SU-DHL-6 (cell line): ENCODE measurements at regions not wholly inside any gene's neighbourhood (a gene's known extent, or its start where the extent isn't known, plus 50 kb on each side); places are given as distances from the start of the nearest gene placed in this dataset.

Experiments
- H2AFZ ChIP-seq: fragments of 200-600 bp; sonication (generic); 2 replicates; pipeline ENCODE4 v1.6.1; 2014; ENCODE audit warnings: low read depth, mild to moderate bottlenecking, moderate library complexity, mixed read lengths, antibody characterized with exemption, low read length; ENCODE audit not compliant: severe bottlenecking
- H3F3A ChIP-seq: fragments of 200-600 bp; shearing (Covaris generic); 2 replicates; pipeline ENCODE4 v1.6.0; 2016; ENCODE audit warnings: antibody characterized with exemption, mild to moderate bottlenecking; ENCODE audit not compliant: insufficient read depth
- H3K27ac ChIP-seq: fragments of 200-600 bp; sonication (generic); 2 replicates; pipeline ENCODE4 v1.5.1; 2016; ENCODE audit warnings: low read depth, mild to moderate bottlenecking, low read length, moderate library complexity, mixed read lengths
- H3K27me3 ChIP-seq: fragments of 200-600 bp; sonication (generic), shearing (Covaris generic); 2 replicates; pipeline ENCODE4 v1.6.0; 2014; ENCODE audit warnings: mild to moderate bottlenecking, low read length
- H3K36me3 ChIP-seq: fragments of 200-600 bp; sonication (generic); 2 replicates; pipeline ENCODE4 v1.6.1; 2014; ENCODE audit warnings: mild to moderate bottlenecking, low read length, mixed read lengths
- H3K4me2 ChIP-seq: fragments of 300-600, 200-600 bp; shearing (Covaris generic), sonication (generic); 2 replicates; pipeline ENCODE4 v1.6.0; 2014; ENCODE audit warnings: low read length, low read depth, mild to moderate bottlenecking; ENCODE audit not compliant: poor library complexity, severe bottlenecking
- H3K4me3 ChIP-seq: fragments of 200-600 bp; sonication (generic); 2 replicates; pipeline ENCODE4 v1.5.1; 2014; ENCODE audit warnings: antibody characterized with exemption, low read length, mild to moderate bottlenecking, mixed read lengths; ENCODE audit not compliant: insufficient read depth, poor library complexity, severe bottlenecking
- H3K79me2 ChIP-seq: fragments of 200-600 bp; sonication (generic); 2 replicates; pipeline ENCODE4 v1.6.1; 2014; ENCODE audit warnings: mild to moderate bottlenecking, low read length, moderate library complexity; ENCODE audit not compliant: insufficient read depth
- H3K9ac ChIP-seq: fragments of 200-600 bp; sonication (generic); 2 replicates; pipeline ENCODE4 v1.7.0; 2014; ENCODE audit warnings: mild to moderate bottlenecking, low read length
- H3K9me2 ChIP-seq: fragments of 200-600 bp; sonication (generic); replicated peaks from 2 replicates; pipeline ENCODE4 v1.6.1; 2014; ENCODE audit warnings: low read length; ENCODE audit not compliant: insufficient read depth
- H3K9me3 ChIP-seq: fragments of 200-600 bp; sonication (generic); 2 replicates; pipeline ENCODE4 v1.6.1; 2014; ENCODE audit warnings: low read length, mixed read lengths; ENCODE audit not compliant: insufficient read depth
- H4K20me1 ChIP-seq: fragments of 200-600 bp; sonication (generic); 2 replicates; pipeline ENCODE4 v1.6.1; 2014; ENCODE audit warnings: low read depth, mild to moderate bottlenecking, antibody characterized with exemption, low read length, moderate library complexity, mixed read lengths
- EZH2phosphoT487 ChIP-seq: fragments of 200-600 bp; sonication (generic), shearing (Covaris generic); conservative IDR thresholded peaks from 2 replicates; pipeline ENCODE4 v1.6.1; 2018; ENCODE audit warnings: mild to moderate bottlenecking, antibody characterized with exemption, low read length, moderate library complexity, mixed read lengths
- TF ChIP-seq, protein P1 (sequence below): fragments of 200-600 bp; sonication (generic); IDR thresholded peaks from one replicate; pipeline ENCODE4 v1.5.1; 2017; ENCODE audit warnings: antibody characterized with exemption, mild to moderate bottlenecking, low read length, moderate library complexity; ENCODE audit not compliant: insufficient read depth, poor library complexity, severe bottlenecking

DNA sequence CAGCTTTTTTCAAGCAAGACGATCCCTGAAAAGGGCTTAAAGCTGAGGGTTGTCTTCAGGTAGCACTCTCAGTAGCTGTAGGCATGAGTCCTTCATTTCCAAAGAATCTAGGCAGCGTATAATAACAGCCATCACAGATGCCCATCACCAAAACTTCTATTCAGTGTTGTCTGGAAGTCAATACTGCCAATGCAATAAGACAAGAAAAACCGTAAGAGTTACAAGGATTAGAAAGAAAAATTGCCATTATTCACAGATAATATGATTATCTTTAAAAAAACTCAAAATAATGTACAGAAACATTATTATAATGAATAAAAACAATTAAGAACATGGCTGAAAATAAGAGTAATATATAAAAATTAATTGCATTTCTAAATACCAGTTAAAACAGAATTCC, 208.2 kb upstream of the ADRA1B start:
- Histone ChIP-seq H3K9me3 (no peaks in the 10 kb centered on the region; the same call in 1 of the 2 replicates), H3K4me3 (no peak overlapping the region), H3K9ac (no peak overlapping the region), H3K79me2 (no peaks in the 10 kb centered on the region), H3K4me2 (no peak overlapping the region), H3K27ac (no peak overlapping the region), H3F3A (no peaks in the 10 kb centered on the region), H3K27me3 (no peaks in the 10 kb centered on the region), H2AFZ (no peak overlapping the region), H3K9me2 (no peaks in the 10 kb centered on the region), H3K36me3 (no peaks in the 10 kb centered on the region), H4K20me1 (no peaks in the 10 kb centered on the region)
- no peak for TF ChIP-seq EZH2phosphoT487
- TF ChIP-seq, protein P1, sequence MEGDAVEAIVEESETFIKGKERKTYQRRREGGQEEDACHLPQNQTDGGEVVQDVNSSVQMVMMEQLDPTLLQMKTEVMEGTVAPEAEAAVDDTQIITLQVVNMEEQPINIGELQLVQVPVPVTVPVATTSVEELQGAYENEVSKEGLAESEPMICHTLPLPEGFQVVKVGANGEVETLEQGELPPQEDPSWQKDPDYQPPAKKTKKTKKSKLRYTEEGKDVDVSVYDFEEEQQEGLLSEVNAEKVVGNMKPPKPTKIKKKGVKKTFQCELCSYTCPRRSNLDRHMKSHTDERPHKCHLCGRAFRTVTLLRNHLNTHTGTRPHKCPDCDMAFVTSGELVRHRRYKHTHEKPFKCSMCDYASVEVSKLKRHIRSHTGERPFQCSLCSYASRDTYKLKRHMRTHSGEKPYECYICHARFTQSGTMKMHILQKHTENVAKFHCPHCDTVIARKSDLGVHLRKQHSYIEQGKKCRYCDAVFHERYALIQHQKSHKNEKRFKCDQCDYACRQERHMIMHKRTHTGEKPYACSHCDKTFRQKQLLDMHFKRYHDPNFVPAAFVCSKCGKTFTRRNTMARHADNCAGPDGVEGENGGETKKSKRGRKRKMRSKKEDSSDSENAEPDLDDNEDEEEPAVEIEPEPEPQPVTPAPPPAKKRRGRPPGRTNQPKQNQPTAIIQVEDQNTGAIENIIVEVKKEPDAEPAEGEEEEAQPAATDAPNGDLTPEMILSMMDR, result no peak

DNA sequence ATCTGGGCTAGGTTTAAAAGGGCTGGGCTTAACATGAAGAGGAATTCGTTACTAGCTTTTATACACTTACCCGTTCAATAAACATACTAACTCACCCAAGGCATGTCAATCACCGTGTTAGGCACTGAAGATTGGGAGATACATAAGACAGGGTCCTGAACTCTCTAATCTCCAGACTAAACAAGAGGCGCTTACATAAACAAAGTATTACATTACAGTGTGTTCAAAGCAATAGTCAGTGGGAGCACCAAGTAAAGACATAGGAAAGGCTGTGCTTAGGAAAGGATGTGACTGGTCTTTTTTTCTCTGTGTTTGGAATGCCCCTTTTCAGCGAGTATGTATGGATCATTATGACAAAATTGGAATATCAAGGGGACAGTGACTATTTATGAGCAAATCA, 203.6 kb upstream of the ADRA1B start:
- Histone ChIP-seq H3K9ac (no peak overlapping the region), H3F3A (no peaks in the 10 kb centered on the region), H3K4me2 (no peak overlapping the region), H3K27ac (no peak overlapping the region), H3K4me3 (no peak overlapping the region), H3K9me2 (no peaks in the 10 kb centered on the region), H4K20me1 (no peaks in the 10 kb centered on the region), H2AFZ (no peak overlapping the region), H3K36me3 (no peaks in the 10 kb centered on the region), H3K27me3 (no peaks in the 10 kb centered on the region), H3K79me2 (no peaks in the 10 kb centered on the region), H3K9me3 (no peaks in the 10 kb centered on the region; the same call in 1 of the 2 replicates)
- no peak for TF ChIP-seq EZH2phosphoT487
- TF ChIP-seq, protein P1, result no peak

GRCh38 chr5:159713254-159713653, 203.0 kb upstream of the ADRA1B start:
- Histone ChIP-seq H3K27ac (no peak overlapping the region), H4K20me1 (no peaks in the 10 kb centered on the region), H3K79me2 (no peaks in the 10 kb centered on the region), H3K36me3 (no peaks in the 10 kb centered on the region), H3K4me2 (no peak overlapping the region), H3K9me3 (no peaks in the 10 kb centered on the region), H3K27me3 (no peaks in the 10 kb centered on the region), H3K4me3 (no peak overlapping the region), H2AFZ (no peak overlapping the region), H3K9me2 (no peaks in the 10 kb centered on the region), H3K9ac (no peak overlapping the region), H3F3A (no peaks in the 10 kb centered on the region)
- TF ChIP-seq, protein P1, result no peak
- no peak for TF ChIP-seq EZH2phosphoT487

GRCh38 chr5:159713773-159714172, 202.5 kb upstream of the ADRA1B start:
- Histone ChIP-seq H3K27ac (no peak overlapping the region), H3K4me2 (no peak overlapping the region), H3K79me2 (no peaks in the 10 kb centered on the region), H3K4me3 (no peak overlapping the region), H3K36me3 (no peaks in the 10 kb centered on the region), H4K20me1 (no peaks in the 10 kb centered on the region), H3K9me2 (no peaks in the 10 kb centered on the region), H3K9me3 (no peaks in the 10 kb centered on the region), H2AFZ (no peak overlapping the region), H3K27me3 (no peaks in the 10 kb centered on the region), H3F3A (no peaks in the 10 kb centered on the region), H3K9ac (no peak overlapping the region)
- TF ChIP-seq EZH2phosphoT487, result no peak
- TF ChIP-seq, protein P1, result no peak
